HepG2 (cell line): ENCODE measurements at regions not wholly inside any gene's neighbourhood (a gene's known extent, or its start where the extent isn't known, plus 50 kb on each side); places are given as distances from the start of the nearest gene placed in this dataset.

Experiments used
- ATAC-seq: fragments of 200-7000 bp; cut with Tn5 transposase; 3 replicates; pipeline ENCODE4 v1.9.1; 2020; ENCODE audit warnings: mild to moderate bottlenecking, moderate library complexity
- BruUV-seq: library from RNA; stranded (reverse); fragments of 400-500 nt; replicated peaks from 2 replicates; lab custom pipeline; 2021; lab: Mats Ljungman, UMichigan
- CTCF ChIA-PET: fragments of 300-600 bp; formaldehyde crosslinking; extraction: SDS; loops from one replicate; lab custom pipeline; 2021; ENCODE audit warnings: low total read pairs, inconsistent platforms, low intra/inter-chr PET ratio; lab: Yijun Ruan, JAX
- POLR2A ChIA-PET: fragments of 350-600 bp; sonication (Branson Sonifier 250); formaldehyde crosslinking; loops from one replicate; lab custom pipeline; 2020; ENCODE audit warnings: antibody characterized with exemption, inconsistent platforms; lab: Yijun Ruan, JAX
- DNase-seq: peaks from one replicate; pipeline ENCODE4 v3.0.0-alpha.2; 2015; ENCODE audit warnings: low spot score
- FAIRE-seq: peaks from 3 replicates; lab custom pipeline; 2011; peaks lifted over from hg19 to GRCh38; lab: Jason Lieb, UNC
- H2AFZ ChIP-seq: one replicate; pipeline ENCODE4 v1.6.1; 2011; ENCODE audit warnings: low read length, inconsistent platforms
- H3K27ac ChIP-seq: fragments of 300-600 bp; 3 replicates; pipeline ENCODE4 v1.8.0; 2011; ENCODE audit warnings: mixed run types, mild to moderate bottlenecking, mixed read lengths, low read length, inconsistent platforms; ENCODE audit not compliant: insufficient read depth; ENCODE audit errors: extremely low read length
- H3K27me3 ChIP-seq, 2 experiments: fragments of 200-600 bp in 1 of 2; 2 replicates in 1 of 2; 3 replicates in 1 of 2; pipeline versions ENCODE4 v1.6.0 to v1.8.0; 2011; ENCODE audit warnings: low read length in 2 of 2, mild to moderate bottlenecking in 2 of 2, moderate library complexity in 2 of 2, inconsistent platforms in 1 of 2; ENCODE audit not compliant: insufficient read depth in 2 of 2, control insufficient read depth in 1 of 2
- H3K36me3 ChIP-seq, 2 experiments: fragments of 200-600 bp in 1 of 2; replicated peaks in 1 of 2; 2 replicates in 1 of 2; 3 replicates in 1 of 2; pipeline versions ENCODE4 v1.5.1 to v1.8.0; 2011; ENCODE audit warnings: low read length in 2 of 2, inconsistent platforms in 1 of 2; ENCODE audit not compliant: insufficient read depth in 2 of 2, control insufficient read depth in 1 of 2
- H3K4me1 ChIP-seq: 2 replicates; pipeline ENCODE4 v1.5.1; 2012; ENCODE audit warnings: low read length, inconsistent platforms; ENCODE audit not compliant: insufficient read depth
- H3K4me2 ChIP-seq: 2 replicates; pipeline ENCODE4 v1.6.0; 2011; ENCODE audit warnings: low read depth, low read length, inconsistent platforms
- H3K4me3 ChIP-seq, 3 experiments: fragments of 200-600 bp in 1 of 3; sonication (generic), shearing (Covaris generic) in 1 of 3; replicated peaks in 1 of 3; 2 replicates each; pipeline ENCODE4 v1.5.1; 2011 to 2016; ENCODE audit warnings: low read length in 3 of 3, inconsistent platforms in 2 of 3, low read depth in 2 of 3, mild to moderate bottlenecking in 2 of 3, control low read depth in 1 of 3, mixed read lengths in 1 of 3; ENCODE audit not compliant: insufficient read depth in 1 of 3
- H3K79me2 ChIP-seq: one replicate; pipeline ENCODE4 v1.6.1; 2011; ENCODE audit warnings: low read length, inconsistent platforms; ENCODE audit not compliant: insufficient read depth
- H3K9ac ChIP-seq: 2 replicates; pipeline ENCODE4 v1.6.0; 2011; ENCODE audit warnings: mild to moderate bottlenecking, low read depth, low read length, inconsistent platforms; ENCODE audit not compliant: insufficient read depth
- H3K9me3 ChIP-seq: 2 replicates; pipeline ENCODE4 v1.5.1; 2012; ENCODE audit warnings: mild to moderate bottlenecking, low read length
- H4K20me1 ChIP-seq: 2 replicates; pipeline ENCODE4 v1.6.0; 2011; ENCODE audit warnings: inconsistent platforms, mild to moderate bottlenecking, low read length, moderate library complexity; ENCODE audit not compliant: insufficient read depth
- CENPT ChIP-seq: sonication (generic); formaldehyde crosslinking; IDR thresholded peaks from 2 replicates; pipeline ENCODE4 v1.8.0; 2022; ENCODE audit warnings: low read depth, mild to moderate bottlenecking, moderate library complexity, missing genetic modification reagents
- E2F2 ChIP-seq: sonication (generic); formaldehyde crosslinking; IDR thresholded peaks from 2 replicates; pipeline ENCODE4 v1.4.0; 2020; ENCODE audit warnings: missing genetic modification reagents, borderline replicate concordance
- GABPB1 ChIP-seq: IDR thresholded peaks from 2 replicates; pipeline ENCODE4 v1.6.1; 2016; ENCODE audit warnings: mild to moderate bottlenecking, missing genetic modification reagents, moderate library complexity, missing compliant biosample characterization
- MED13 ChIP-seq: sonication (generic); formaldehyde crosslinking; IDR thresholded peaks from 2 replicates; pipeline ENCODE4 v1.5.0; 2020; ENCODE audit warnings: missing genetic modification reagents
- NFRKB ChIP-seq: fragments of 450-650 bp; IDR thresholded peaks from 2 replicates; pipeline ENCODE4 v1.6.1; 2017
- NFYC ChIP-seq: IDR thresholded peaks from 2 replicates; pipeline ENCODE4 v1.6.1; 2016; ENCODE audit warnings: missing genetic modification reagents, missing compliant biosample characterization
- PBX2 ChIP-seq: IDR thresholded peaks from 2 replicates; pipeline ENCODE4 v1.6.1; 2016; ENCODE audit warnings: control low read depth
- PRPF4 ChIP-seq: fragments of 200-400 bp; formaldehyde crosslinking; IDR thresholded peaks from 2 replicates; pipeline ENCODE4 v1.6.1; 2016; ENCODE audit warnings: low read length, low read depth; ENCODE audit not compliant: poor library complexity, severe bottlenecking
- RBM22 ChIP-seq: fragments of 200-400 bp; formaldehyde crosslinking; optimal IDR thresholded peaks from 2 replicates; pipeline ENCODE3; 2017; ENCODE audit warnings: mild to moderate bottlenecking, low read length, moderate library complexity
- ZNF224 ChIP-seq: sonication (generic); formaldehyde crosslinking; IDR thresholded peaks from 2 replicates; pipeline ENCODE4 v1.5.0; 2020; ENCODE audit warnings: mild to moderate bottlenecking, missing genetic modification reagents
- WGBS: methylation state at CpG from one replicate; pipeline ENCODE4 v1.1.6; 2017; ENCODE audit warnings: low lambda C conversion rate; 5-methylcytosine and 5-hydroxymethylcytosine counted together
- in situ Hi-C: cut with HindIII; loops from 2 replicates; pipeline ENCODE4 v1.10.0; 2017; ENCODE audit warnings: low pct_unique_long_range_greater_than_20kb; ENCODE audit not compliant: extremely low pct_ligation_motif_present
- intact Hi-C: fragments of 100-400 bp; cut with micrococcal nuclease; formaldehyde crosslinking; loops from one replicate; pipeline ENCODE4 v1.10.0; 2022; ENCODE audit not compliant: unreplicated experiment
- TF ChIP-seq, protein P1 (sequence below): IDR thresholded peaks from 2 replicates; pipeline ENCODE4 v1.6.1; 2016; ENCODE audit warnings: low read depth, borderline replicate concordance
- TF ChIP-seq, protein P2 (sequence below): sonication (generic); formaldehyde crosslinking; IDR thresholded peaks from 2 replicates; pipeline ENCODE4 v1.4.0; 2020; ENCODE audit warnings: mild to moderate bottlenecking, missing genetic modification reagents
- TF ChIP-seq, protein P3 (sequence below): sonication (generic); formaldehyde crosslinking; IDR thresholded peaks from 2 replicates; pipeline ENCODE4 v1.9.0; 2021; ENCODE audit warnings: missing genetic modification reagents, mild to moderate bottlenecking, borderline replicate concordance
- TF ChIP-seq, protein P4 (sequence below): sonication (generic); formaldehyde crosslinking; IDR thresholded peaks from 2 replicates; pipeline ENCODE4 v1.5.1; 2020; ENCODE audit warnings: missing genetic modification reagents, mild to moderate bottlenecking, borderline replicate concordance
- TF ChIP-seq, protein P5 (sequence below): fragments of 450-650 bp; IDR thresholded peaks from 2 replicates; pipeline ENCODE4 v1.6.1; 2017

GRCh38 chr2:242098034-242098433 is 228.5 kb downstream of the RTP5 start:
- Histone ChIP-seq H3K4me3 (no peak overlapping the region), H3K4me1 (no peaks in the 10 kb centered on the region), H3K27ac (no peak overlapping the region), H3K9ac (no peak overlapping the region), H3K27me3 (no peaks in the 10 kb centered on the region), H4K20me1 (no peaks in the 10 kb centered on the region), H3K36me3 (peaks cover 16 to 65% of the 10 kb centered on the region in 2 experiments), H3K79me2 (peaks cover 5% of the 10 kb centered on the region), H3K4me2 (no peak overlapping the region), H3K9me3 (no peaks in the 10 kb centered on the region), H2AFZ (no peak overlapping the region)
- FAIRE-seq (no peak), ATAC-seq (no peak), DNase-seq (no peak)
- ChIA-PET POLR2A (no interaction called here), CTCF (no interaction called here)
- intact Hi-C loops = no loop called here
- 95% methylated on average over 1 of the region's 1 CpG for WGBS
- in situ Hi-C loops = no loop called here
- TF ChIP-seq, protein P1, sequence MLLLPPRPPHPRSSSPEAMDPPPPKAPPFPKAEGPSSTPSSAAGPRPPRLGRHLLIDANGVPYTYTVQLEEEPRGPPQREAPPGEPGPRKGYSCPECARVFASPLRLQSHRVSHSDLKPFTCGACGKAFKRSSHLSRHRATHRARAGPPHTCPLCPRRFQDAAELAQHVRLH (CRISPR knock-in tag) = no peak
- TF ChIP-seq GABPB1 (CRISPR knock-in tag) (no peak), RBM22 (no peak), E2F2 (CRISPR knock-in tag) (no peak), PBX2 (CRISPR knock-in tag) (no peak), CENPT (no peak), MED13 (CRISPR knock-in tag) (no peak), ZNF224 (CRISPR knock-in tag) (no peak), NFYC (no peak), PRPF4 (no peak), NFRKB (no peak)
- TF ChIP-seq, protein P2, sequence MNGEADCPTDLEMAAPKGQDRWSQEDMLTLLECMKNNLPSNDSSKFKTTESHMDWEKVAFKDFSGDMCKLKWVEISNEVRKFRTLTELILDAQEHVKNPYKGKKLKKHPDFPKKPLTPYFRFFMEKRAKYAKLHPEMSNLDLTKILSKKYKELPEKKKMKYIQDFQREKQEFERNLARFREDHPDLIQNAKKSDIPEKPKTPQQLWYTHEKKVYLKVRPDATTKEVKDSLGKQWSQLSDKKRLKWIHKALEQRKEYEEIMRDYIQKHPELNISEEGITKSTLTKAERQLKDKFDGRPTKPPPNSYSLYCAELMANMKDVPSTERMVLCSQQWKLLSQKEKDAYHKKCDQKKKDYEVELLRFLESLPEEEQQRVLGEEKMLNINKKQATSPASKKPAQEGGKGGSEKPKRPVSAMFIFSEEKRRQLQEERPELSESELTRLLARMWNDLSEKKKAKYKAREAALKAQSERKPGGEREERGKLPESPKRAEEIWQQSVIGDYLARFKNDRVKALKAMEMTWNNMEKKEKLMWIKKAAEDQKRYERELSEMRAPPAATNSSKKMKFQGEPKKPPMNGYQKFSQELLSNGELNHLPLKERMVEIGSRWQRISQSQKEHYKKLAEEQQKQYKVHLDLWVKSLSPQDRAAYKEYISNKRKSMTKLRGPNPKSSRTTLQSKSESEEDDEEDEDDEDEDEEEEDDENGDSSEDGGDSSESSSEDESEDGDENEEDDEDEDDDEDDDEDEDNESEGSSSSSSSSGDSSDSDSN (CRISPR knock-in tag) = no peak
- TF ChIP-seq, protein P3, sequence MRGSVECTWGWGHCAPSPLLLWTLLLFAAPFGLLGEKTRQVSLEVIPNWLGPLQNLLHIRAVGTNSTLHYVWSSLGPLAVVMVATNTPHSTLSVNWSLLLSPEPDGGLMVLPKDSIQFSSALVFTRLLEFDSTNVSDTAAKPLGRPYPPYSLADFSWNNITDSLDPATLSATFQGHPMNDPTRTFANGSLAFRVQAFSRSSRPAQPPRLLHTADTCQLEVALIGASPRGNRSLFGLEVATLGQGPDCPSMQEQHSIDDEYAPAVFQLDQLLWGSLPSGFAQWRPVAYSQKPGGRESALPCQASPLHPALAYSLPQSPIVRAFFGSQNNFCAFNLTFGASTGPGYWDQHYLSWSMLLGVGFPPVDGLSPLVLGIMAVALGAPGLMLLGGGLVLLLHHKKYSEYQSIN (CRISPR knock-in tag) = no peak
- TF ChIP-seq, protein P4, sequence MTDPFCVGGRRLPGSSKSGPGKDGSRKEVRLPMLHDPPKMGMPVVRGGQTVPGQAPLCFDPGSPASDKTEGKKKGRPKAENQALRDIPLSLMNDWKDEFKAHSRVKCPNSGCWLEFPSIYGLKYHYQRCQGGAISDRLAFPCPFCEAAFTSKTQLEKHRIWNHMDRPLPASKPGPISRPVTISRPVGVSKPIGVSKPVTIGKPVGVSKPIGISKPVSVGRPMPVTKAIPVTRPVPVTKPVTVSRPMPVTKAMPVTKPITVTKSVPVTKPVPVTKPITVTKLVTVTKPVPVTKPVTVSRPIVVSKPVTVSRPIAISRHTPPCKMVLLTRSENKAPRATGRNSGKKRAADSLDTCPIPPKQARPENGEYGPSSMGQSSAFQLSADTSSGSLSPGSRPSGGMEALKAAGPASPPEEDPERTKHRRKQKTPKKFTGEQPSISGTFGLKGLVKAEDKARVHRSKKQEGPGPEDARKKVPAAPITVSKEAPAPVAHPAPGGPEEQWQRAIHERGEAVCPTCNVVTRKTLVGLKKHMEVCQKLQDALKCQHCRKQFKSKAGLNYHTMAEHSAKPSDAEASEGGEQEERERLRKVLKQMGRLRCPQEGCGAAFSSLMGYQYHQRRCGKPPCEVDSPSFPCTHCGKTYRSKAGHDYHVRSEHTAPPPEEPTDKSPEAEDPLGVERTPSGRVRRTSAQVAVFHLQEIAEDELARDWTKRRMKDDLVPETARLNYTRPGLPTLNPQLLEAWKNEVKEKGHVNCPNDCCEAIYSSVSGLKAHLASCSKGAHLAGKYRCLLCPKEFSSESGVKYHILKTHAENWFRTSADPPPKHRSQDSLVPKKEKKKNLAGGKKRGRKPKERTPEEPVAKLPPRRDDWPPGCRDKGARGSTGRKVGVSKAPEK (CRISPR knock-in tag) = no peak
- TF ChIP-seq, protein P5, sequence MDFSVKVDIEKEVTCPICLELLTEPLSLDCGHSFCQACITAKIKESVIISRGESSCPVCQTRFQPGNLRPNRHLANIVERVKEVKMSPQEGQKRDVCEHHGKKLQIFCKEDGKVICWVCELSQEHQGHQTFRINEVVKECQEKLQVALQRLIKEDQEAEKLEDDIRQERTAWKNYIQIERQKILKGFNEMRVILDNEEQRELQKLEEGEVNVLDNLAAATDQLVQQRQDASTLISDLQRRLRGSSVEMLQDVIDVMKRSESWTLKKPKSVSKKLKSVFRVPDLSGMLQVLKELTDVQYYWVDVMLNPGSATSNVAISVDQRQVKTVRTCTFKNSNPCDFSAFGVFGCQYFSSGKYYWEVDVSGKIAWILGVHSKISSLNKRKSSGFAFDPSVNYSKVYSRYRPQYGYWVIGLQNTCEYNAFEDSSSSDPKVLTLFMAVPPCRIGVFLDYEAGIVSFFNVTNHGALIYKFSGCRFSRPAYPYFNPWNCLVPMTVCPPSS = no peak
- BruUV-seq = no TSS peak
